ENCODE measurements at regions not wholly inside any gene's neighbourhood (a gene's known extent, or its start where the extent isn't known, plus 50 kb on each side); places are given as distances from the start of the nearest gene placed in this dataset.
A peak's percentile ranks its signal among the peaks of the same experiment; 100 is the strongest.

DNA sequence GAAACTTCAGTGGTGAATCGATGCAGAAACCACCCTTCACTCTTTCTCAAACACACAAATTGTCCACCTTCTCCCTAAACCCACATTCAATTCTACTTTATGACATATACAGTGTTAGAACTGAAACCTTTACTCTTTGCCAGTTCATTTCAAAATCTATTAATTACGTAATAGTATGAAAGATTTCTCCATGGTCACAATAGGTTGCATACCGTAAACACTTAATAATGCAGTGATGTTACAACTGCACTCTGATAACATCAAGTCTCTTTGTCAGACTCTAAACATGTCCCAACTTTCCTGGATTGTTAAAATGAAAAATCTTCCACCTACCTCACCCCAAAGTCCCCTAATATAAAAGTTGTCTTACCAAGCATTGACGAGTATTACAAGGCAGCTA is 111.8 kb upstream of the PROK2 start:
- no peaks in the 10 kb centered on the region for H3K9me3 ChIP-seq
- in situ Hi-C loops (cut with MboI; ENCODE audit: low sequenced_read_pairs): no loop called here
- H3K27me3 ChIP-seq (ENCODE audit: low read depth): no peaks in the 10 kb centered on the region
- no peaks in the 10 kb centered on the region for H3K4me1 ChIP-seq
- no peaks in the 10 kb centered on the region for H3K36me3 ChIP-seq (replicated peaks)
- no peak for DNase-seq (ENCODE audit: low spot score in 2 of 2)
- H3K4me3 ChIP-seq: no peak overlapping the region

DNA sequence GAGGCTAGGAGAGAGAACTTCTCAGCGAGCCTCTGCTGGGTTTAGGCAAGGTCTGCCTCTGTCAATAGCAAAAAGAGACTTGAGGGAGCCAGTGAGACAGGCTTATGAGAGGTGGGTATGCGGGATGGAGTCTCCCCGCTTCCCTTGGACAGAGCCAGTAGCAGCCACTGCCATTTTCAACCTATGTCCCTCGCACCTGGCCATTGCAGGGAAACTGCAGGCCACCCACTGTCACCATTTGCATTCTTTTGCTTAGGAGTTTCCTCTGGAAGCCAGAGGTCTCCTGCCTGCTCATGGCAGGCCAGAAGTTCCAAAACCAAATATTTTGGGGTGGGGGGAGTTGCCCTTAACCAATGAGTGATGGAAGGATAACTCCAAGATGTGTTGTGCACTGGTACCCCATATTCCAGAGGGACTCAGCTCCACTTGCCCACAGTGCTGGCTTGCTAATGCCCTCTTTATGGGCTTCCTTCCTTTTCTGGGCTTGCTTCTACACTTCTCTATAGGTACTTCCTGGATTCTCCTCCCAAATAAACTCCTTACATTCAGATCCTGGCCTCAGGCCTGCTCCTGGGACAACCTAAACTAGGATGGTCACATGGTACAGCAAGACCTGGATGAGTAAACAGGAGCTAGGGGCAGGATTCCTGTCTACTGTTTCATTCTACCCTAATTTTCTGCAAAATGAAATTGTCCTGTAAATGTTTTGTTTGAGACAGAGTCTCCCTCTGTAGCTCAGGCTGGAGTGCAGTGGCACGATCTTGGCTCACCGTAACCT is 108.9 kb upstream of the PROK2 start:
- no peaks in the 10 kb centered on the region for H3K4me1 ChIP-seq
- in situ Hi-C loops (cut with MboI; ENCODE audit: low sequenced_read_pairs): no loop called here
- no peak overlapping the region for H3K4me3 ChIP-seq
- H3K9me3 ChIP-seq: no peaks in the 10 kb centered on the region
- no peak for DNase-seq (ENCODE audit: low spot score in 2 of 2)
- no peaks in the 10 kb centered on the region for H3K36me3 ChIP-seq (replicated peaks)
- no peaks in the 10 kb centered on the region for H3K27me3 ChIP-seq (ENCODE audit: low read depth)

GRCh38 chr3:71893122-71893521 is 108.2 kb upstream of the PROK2 start:
- no peak for DNase-seq (ENCODE audit: low spot score in 2 of 2)
- no peaks in the 10 kb centered on the region for H3K4me1 ChIP-seq
- no peaks in the 10 kb centered on the region for H3K9me3 ChIP-seq
- H3K4me3 ChIP-seq: no peak overlapping the region
- in situ Hi-C loops (cut with MboI; ENCODE audit: low sequenced_read_pairs): no loop called here
- no peaks in the 10 kb centered on the region for H3K36me3 ChIP-seq (replicated peaks)
- H3K27me3 ChIP-seq (ENCODE audit: low read depth): peaks cover 4% of the 10 kb centered on the region; the same call in 1 of the 2 replicates

GRCh38 chr3:71891483-71891882 is 106.5 kb upstream of the PROK2 start:
- no peaks in the 10 kb centered on the region for H3K9me3 ChIP-seq
- H3K4me3 ChIP-seq: no peak overlapping the region
- in situ Hi-C loops (cut with MboI; ENCODE audit: low sequenced_read_pairs): no loop called here
- peaks cover 6% of the 10 kb centered on the region; the same call in 1 of the 2 replicates for H3K27me3 ChIP-seq (ENCODE audit: low read depth)
- no peaks in the 10 kb centered on the region for H3K4me1 ChIP-seq
- H3K36me3 ChIP-seq (replicated peaks): no peaks in the 10 kb centered on the region
- DNase-seq (ENCODE audit: low spot score in 2 of 2): no peak

GRCh38 chr3:71890356-71890931 is 105.5 kb upstream of the PROK2 start:
- Histone ChIP-seq H3K4me3 (no peak overlapping the region), H3K9me3 (no peaks in the 10 kb centered on the region), H3K4me1 (peaks cover under 1% of the 10 kb centered on the region), H3K27me3 (ENCODE audit: low read depth) (peaks cover 6% of the 10 kb centered on the region; the same call in 1 of the 2 replicates), H3K36me3 (replicated peaks) (no peaks in the 10 kb centered on the region)
- in situ Hi-C loops (cut with MboI; ENCODE audit: low sequenced_read_pairs): no loop called here
- no peak for DNase-seq (ENCODE audit: low spot score in 2 of 2)

- no peaks in the 10 kb centered on the region for H3K36me3 ChIP-seq (replicated peaks)
- no peaks in the 10 kb centered on the region for H3K9me3 ChIP-seq
- H3K27me3 ChIP-seq (ENCODE audit: low read depth): peaks cover 6% of the 10 kb centered on the region; the same call in 1 of the 2 replicates
- in situ Hi-C loops (cut with MboI; ENCODE audit: low sequenced_read_pairs): no loop called here
- DNase-seq (ENCODE audit: low spot score in 2 of 2): no peak
- peaks cover 7% of the 10 kb centered on the region for H3K4me1 ChIP-seq
- H3K4me3 ChIP-seq: no peak overlapping the region
Measured at GRCh38 chr3:71887256-71887655, 102.3 kb upstream of the PROK2 start.

DNA sequence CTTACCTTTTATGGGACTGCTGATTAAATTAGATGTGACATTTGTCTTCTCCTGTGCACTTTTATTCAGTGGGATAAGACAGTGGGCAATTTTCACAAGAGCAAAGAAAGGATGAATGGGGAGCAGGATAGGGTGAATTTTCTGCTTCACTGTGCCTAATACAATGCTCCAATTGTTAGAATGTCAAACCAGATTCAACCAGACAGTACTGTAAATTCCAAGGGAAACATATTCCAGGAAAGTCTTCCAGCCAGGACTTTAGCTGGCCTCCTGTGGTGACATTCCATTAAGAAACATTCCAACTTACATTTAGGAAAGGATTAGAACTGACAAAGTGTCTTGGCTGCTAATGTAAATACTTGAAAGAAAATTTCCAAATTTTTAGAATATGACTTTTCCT is 100.1 kb upstream of the PROK2 start:
- in situ Hi-C loops (cut with MboI; ENCODE audit: low sequenced_read_pairs): no loop called here

GRCh38 chr3:71881732-71882131 is 96.8 kb upstream of the PROK2 start:
- Histone ChIP-seq H3K4me1 (peaks cover 16% of the 10 kb centered on the region), H3K36me3 (replicated peaks) (no peaks in the 10 kb centered on the region), H3K4me3 (no peak overlapping the region), H3K9me3 (no peaks in the 10 kb centered on the region), H3K27me3 (ENCODE audit: low read depth) (no peaks in the 10 kb centered on the region)
- no peak for DNase-seq (ENCODE audit: low spot score in 2 of 2)
- in situ Hi-C loops (cut with MboI; ENCODE audit: low sequenced_read_pairs): no loop called here

More for the DNA sequence above, 100.1 kb upstream of the PROK2 start:
- DNase-seq (ENCODE audit: low spot score in 2 of 2): peak in 1 of 2 experiments; percentile 68
- Histone ChIP-seq H3K4me3 (no peak overlapping the region), H3K27me3 (ENCODE audit: low read depth) (peaks cover 6% of the 10 kb centered on the region; the same call in 1 of the 2 replicates), H3K4me1 (peaks cover 7% of the 10 kb centered on the region), H3K36me3 (replicated peaks) (no peaks in the 10 kb centered on the region), H3K9me3 (no peaks in the 10 kb centered on the region)

- peaks cover 2% of the 10 kb centered on the region; the same call in 1 of the 2 replicates for H3K9me3 ChIP-seq
- peak in 1 of 2 experiments; percentile 24 for DNase-seq (ENCODE audit: low spot score in 2 of 2)
- in situ Hi-C loops (cut with MboI; ENCODE audit: low sequenced_read_pairs): no loop called here
- H3K4me3 ChIP-seq: no peak overlapping the region
- H3K36me3 ChIP-seq (replicated peaks): no peaks in the 10 kb centered on the region
- peaks cover 17% of the 10 kb centered on the region for H3K4me1 ChIP-seq
- H3K27me3 ChIP-seq (ENCODE audit: low read depth): no peaks in the 10 kb centered on the region
Measured at GRCh38 chr3:71881041-71881440, 96.1 kb upstream of the PROK2 start.

- no peak for DNase-seq (ENCODE audit: low spot score in 2 of 2)
- Histone ChIP-seq H3K9me3 (peaks cover 2% of the 10 kb centered on the region; the same call in 1 of the 2 replicates), H3K36me3 (replicated peaks) (no peaks in the 10 kb centered on the region), H3K4me1 (peaks cover 10% of the 10 kb centered on the region), H3K27me3 (ENCODE audit: low read depth) (no peaks in the 10 kb centered on the region), H3K4me3 (no peak overlapping the region)
- in situ Hi-C loops (cut with MboI; ENCODE audit: low sequenced_read_pairs): no loop called here
Measured at GRCh38 chr3:71879089-71879488, 94.1 kb upstream of the PROK2 start.

DNA sequence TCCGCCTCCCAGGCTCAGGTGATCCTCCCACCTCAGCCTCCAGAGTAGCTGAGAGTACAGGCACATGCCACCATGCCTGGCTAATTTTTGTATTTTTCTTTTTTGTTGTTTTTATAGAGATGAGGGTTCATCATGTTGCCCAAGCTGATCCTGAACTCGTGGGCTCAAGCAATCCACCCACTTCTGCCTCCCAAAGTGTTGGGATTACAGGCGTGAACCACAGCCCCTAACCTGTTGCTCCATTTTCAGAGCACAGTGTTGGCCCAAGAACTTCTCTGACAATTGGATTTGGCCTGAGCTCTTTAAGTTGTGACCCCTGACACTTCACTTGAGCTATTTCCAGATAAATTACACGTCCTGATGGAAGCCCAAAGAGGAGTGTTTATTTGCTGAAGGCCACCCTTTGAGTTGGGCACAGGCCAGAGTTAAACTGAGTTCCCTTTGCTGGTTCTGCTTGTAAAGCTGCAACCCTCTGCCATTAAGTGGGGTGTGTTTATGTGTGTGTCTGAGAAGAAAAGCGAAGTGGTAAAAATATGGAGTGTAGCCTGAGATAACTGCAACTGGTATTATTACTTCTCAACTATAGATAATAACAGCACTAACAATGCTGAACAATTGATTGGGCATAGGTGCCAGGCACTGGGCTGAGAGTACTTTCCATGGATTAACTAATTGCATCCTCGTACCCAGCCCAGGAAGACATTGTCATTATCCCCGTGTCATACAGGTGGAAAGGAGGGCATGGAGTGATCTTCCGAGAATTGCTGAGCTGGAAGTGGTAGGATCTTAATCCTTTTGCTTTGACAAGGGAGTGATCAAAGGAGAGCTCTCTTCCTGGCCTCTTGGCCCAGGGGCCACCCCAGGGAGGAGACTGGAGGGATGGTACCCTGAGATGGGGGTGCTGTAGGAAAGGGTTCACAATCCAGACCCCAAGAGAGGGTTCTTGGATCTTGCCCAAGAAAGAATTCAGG is 91.5 kb upstream of the PROK2 start:
- no peak overlapping the region for H3K4me3 ChIP-seq
- no peak for DNase-seq (ENCODE audit: low spot score in 2 of 2)
- no peaks in the 10 kb centered on the region for H3K36me3 ChIP-seq (replicated peaks)
- peaks cover 10% of the 10 kb centered on the region for H3K4me1 ChIP-seq
- in situ Hi-C loops (cut with MboI; ENCODE audit: low sequenced_read_pairs): no loop called here
- H3K27me3 ChIP-seq (ENCODE audit: low read depth): peaks cover 3% of the 10 kb centered on the region; the same call in 1 of the 2 replicates
- peaks cover 2% of the 10 kb centered on the region; the same call in 1 of the 2 replicates for H3K9me3 ChIP-seq

DNA sequence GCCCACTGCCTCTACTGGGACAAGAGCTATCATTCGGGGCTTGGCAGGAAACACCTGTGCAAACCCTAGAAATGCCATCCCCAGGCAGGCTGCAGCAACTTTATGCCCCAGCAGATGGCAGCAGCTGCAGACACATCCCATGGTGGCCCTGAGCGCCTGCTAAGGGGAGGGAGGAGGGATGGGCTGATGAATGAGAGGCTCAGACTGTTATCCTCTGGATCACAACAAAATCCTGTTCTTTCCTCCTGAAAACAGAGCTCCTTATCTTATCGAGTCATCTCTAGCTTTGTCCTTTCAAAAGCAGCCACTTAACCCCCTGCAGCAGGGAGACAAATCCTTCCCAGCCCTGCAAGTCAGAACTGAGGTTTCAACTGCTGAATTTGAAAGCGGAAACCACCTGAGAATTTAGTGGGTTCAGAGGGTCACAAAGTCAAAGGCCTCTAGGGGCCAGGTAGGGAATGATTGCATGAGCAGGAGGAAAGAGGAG is 90.6 kb upstream of the PROK2 start:
- Histone ChIP-seq H3K36me3 (replicated peaks) (no peaks in the 10 kb centered on the region), H3K4me1 (peaks cover 10% of the 10 kb centered on the region), H3K4me3 (no peak overlapping the region), H3K27me3 (ENCODE audit: low read depth) (peaks cover 3% of the 10 kb centered on the region; the same call in 1 of the 2 replicates), H3K9me3 (peaks cover 2% of the 10 kb centered on the region; the same call in 1 of the 2 replicates)
- in situ Hi-C loops (cut with MboI; ENCODE audit: low sequenced_read_pairs): no loop called here
- peak; percentile 88 to 90 for DNase-seq (ENCODE audit: low spot score in 2 of 2)

DNA sequence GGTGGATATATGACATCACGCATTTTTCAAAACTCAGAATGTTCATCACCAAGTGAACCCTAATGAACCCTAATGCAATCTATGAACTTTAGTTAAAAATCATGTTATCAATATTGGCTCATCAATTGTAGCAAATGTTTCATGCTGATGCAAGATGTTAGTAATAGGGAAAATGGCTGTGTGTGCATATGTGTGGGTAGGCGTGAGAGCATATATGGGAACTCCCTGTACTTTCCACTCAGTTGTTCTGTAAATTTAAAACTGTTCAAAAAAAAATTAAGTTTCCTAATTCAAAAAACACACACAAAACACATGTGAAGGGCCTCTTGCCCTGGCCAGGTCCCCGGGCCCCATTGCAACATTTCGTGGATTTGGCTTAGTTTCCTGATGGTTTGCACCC is 89.7 kb upstream of the PROK2 start:
- peaks cover 2% of the 10 kb centered on the region; the same call in 1 of the 2 replicates for H3K9me3 ChIP-seq
- no peak for DNase-seq (ENCODE audit: low spot score in 2 of 2)
- in situ Hi-C loops (cut with MboI; ENCODE audit: low sequenced_read_pairs): no loop called here
- H3K27me3 ChIP-seq (ENCODE audit: low read depth): peaks cover 7% of the 10 kb centered on the region; the same call in 1 of the 2 replicates
- peaks cover 10% of the 10 kb centered on the region for H3K4me1 ChIP-seq
- H3K36me3 ChIP-seq (replicated peaks): no peaks in the 10 kb centered on the region
- H3K4me3 ChIP-seq: no peak overlapping the region
